OCI-M2 (cell line): ENCODE measurements at regions not wholly inside any gene's neighbourhood (a gene's known extent, or its start where the extent isn't known, plus 50 kb on each side); places are given as distances from the start of the nearest gene placed in this dataset.

Experiments used
- DNase-seq: peaks from one replicate; lab custom pipeline; 2025; ENCODE audit not compliant: unreplicated experiment; lab: John Stamatoyannopoulos, UW

DNA sequence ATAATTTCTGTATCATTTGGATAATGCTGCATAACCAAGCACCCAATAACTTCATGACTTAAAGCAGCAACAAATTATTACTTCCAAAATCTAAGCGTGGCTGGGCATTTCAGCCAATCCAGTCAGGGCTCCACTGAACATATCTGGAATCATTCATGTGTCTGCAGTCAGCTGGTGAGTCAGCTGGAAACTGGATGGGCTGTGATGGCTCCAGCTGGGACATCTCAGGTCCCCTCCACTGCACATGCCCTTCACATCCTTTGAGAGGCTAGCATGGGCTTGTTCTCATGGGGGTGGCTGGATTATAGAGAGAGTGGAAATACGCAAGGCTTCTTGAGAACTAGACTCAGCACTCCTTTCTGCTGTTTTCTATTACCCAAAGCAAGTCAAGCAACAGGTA lies 961.9 kb downstream of the DIAPH3 start:
- no peak for DNase-seq

DNA sequence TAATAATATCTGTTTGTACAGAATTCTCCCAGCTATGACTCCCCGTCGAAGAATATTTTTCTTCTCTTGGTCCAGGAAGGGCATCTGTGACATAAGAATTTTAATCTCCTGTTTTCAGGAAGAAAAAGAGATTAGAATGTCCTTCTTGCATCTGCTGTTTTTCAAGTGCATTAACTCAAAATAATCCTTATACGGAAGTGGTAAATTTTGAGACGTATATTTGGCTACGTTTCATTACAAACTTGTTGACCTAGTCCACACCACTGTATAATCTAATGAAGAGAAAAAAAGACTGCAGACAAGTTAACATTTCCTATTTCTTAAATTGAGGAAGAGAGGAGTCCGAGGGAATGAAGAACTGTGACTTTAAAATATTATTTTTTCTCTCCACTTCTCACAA lies 959.9 kb downstream of the DIAPH3 start:
- no peak for DNase-seq

DNA sequence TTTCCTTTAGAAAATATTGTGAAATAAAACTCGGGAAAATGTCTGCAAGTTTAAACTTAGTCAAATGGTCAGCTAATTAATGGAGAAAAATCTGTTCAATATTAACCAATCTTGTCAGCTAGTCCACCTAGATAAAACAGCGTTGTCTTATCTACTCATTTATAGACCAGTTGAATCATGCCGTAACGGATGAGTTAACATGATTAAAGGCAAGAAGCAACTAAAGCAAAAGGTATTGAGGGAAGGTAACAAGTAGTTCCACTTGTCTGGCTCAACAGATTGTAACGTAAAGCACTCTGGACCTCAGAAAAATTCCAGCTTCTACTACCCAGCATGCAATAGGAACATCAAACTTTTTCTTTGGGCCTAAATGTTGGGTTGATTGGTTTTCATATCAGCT lies 958.2 kb downstream of the DIAPH3 start:
- DNase-seq, result no peak

DNA sequence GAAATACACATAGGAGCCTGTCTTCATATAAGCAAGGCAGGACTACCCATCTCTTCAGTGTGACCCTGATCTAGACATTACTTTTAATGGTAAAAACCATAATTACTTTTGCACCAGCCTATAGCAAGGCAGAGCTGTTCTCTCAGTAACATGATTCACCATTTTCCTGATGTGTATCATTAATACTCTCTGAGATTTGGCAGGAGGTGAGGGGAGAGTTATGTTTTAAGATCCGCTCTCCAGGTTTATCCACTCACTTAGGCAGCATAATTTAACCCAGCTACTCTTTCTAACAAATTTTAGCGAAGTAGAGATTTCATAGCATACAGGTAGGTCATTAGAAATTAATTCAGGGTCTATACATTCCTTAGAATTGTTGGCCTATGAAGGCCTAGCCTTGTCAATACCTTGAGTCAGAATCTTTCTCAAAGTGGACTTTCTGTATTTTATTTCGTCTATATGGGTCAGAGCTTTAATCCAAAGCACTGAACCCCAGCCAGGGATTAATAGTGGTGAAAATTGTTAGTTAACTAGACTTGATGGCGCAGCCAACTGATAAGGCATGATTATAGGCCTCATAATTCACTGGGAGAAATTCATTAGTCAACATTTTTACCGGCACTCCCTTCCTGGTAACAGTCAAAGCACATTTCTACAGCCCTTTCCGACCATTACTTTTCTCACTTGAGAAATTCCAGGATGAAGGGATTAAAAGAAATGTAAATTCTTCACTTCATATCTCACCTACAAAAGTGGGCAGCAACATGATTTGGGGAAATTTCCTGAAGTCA lies 955.1 kb downstream of the DIAPH3 start:
- no peak for DNase-seq

DNA sequence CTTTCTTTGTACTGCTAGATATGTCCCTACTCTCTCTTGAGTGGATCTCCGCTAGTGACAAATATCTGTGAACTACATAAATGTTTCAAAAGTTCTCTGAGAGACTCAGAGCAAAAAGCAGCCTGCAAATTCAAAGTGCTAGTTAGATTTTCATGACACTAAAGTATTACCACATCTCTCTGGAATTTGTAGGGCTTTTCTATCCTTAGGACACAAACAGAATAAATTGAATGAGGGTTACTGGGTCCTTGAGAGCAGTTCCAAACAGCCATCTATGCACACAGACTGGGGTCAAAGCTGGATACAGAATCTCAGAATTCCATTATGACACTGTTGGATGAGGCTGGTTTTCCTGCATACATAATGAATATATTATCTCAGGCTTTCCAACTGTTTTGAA lies 953.2 kb downstream of the DIAPH3 start:
- no peak for DNase-seq

DNA sequence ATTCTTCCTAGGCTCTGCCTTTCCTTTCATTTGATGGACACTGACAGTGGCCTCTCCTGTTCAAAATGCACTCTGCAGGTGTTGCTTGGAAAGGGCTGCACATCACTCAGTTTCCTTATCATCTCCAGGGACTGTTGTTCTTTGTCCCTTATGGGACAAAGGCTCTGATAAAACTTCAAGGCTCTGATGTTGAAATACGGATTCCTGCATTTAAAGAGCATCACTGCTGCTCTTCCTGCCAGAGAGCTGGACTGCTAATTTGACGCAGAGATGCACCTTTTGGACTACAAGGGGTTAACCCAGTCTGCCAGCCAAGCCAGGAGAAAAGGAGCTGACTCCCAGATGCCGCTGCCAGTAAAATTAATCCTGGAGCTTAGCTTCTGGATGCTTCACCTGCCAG lies 952.1 kb downstream of the DIAPH3 start:
- DNase-seq, result no peak

DNA sequence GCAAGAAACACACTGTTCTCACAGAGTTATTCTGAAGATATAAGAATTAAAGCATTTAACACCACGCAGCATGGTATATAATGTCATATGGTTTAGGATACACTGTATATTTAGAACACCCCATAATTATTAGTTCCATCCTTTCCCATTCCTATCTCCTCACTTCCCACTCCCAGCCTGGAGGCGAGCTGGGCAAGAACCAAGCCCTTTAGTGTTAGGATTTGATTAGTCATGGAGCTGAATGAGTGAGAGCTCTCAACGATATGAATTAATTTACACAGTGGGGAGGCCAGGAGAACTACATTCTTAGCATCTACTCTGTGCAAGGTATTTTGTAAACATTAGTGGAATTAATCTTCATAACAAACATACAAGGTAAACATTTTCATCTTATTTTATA lies 934.3 kb downstream of the DIAPH3 start:
- no peak for DNase-seq

DNA sequence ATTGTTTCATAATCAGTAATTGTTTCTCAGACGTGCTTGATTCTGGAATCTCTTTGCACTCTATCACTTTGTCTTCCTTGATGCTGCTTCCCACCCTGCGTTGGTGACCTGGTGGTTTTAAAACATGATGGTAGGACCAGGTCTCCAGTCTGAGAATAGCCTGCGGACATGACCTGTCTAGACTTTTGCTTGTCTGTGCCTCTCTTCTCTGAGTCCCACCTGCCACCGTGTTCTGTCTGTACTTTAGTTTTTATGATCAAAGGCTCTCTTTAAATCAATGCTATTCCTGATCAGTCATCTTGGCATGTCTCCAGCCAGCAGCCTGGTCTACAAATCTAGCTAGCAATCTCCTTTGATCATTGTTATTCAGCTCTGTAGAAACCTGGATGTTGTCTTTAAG lies 933.9 kb downstream of the DIAPH3 start:
- DNase-seq, result no peak

DNA sequence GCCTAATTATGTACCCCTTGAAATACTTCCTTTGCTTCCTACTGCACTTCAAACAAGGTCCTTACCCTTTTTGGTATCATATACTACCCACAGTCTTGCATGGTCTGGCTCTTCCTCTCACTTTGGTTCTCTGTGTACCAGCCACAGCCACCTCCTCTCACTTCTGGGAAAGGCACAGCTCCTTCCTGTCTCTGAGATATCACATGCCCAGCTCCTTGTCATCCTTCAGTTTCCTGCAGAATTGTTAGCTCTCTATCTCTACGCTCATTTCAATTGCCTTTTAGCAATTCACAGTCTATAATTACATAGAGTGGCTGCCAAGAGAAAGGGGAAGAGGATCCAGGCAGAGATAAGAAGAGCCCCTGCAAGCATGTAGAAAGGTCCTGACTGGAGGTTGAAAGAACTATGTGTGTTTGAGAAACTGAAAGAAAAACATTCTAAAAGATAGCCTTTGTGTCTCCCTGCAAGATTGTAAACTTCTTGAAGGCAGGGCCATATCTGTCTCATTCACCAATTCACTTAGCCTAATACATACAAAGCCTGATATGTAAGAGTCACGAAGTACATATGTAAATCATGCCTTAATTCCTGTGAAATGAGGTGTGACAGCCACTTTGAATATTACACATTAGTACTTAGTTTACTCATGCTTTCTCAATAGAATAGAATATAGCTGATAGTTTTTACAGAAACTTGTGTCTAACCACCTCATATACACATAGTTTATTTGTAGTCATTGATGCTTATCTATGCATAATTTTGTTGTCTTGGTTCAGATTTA lies 933.1 kb downstream of the DIAPH3 start:
- DNase-seq, result no peak

DNA sequence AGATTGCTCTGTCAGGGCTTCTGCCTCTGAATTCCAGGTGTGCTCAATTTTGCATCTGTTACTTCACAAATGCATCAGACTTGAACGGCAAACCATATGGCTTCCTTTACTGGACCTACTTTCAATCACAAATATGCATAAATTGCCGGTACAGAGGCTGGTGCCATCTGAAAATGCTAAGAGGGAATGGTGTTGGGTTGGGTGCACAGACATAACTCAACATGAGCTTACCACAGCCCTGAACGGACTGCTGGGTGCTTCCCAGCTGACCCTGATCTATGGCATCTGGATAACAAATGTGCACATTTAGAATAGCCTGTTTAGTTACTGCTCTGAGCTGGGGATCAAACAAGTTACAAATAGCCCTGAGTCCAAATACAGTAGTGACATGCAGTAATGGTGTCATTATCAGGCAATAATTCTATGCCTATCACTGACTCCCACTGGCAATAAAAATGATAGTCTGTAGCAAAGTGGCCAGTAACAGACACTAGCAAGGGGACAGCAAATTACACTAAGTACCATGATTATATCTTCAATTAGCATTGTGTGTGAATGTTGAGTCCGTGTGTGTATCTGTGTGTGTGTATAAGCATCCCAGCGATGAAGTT lies 927.3 kb downstream of the DIAPH3 start:
- no peak for DNase-seq

DNA sequence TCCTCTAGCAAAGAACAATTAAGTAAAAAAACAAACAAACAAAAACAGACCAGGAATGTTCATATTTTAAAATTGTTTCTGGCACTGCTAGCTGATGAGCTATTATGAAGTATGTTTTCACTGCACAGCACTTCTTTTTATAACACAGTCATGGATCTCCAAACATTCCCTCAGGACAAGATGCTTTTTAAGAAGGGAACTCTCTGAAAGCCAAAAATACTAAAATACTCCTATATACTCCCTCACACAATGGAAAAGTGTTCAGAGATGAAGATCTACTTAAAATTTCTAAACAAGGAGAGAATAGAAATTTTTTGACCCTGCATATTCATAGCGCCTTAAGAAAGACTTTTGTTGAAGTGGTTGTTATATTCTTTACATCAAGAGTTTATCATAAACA lies 926.8 kb downstream of the DIAPH3 start:
- no peak for DNase-seq

DNA sequence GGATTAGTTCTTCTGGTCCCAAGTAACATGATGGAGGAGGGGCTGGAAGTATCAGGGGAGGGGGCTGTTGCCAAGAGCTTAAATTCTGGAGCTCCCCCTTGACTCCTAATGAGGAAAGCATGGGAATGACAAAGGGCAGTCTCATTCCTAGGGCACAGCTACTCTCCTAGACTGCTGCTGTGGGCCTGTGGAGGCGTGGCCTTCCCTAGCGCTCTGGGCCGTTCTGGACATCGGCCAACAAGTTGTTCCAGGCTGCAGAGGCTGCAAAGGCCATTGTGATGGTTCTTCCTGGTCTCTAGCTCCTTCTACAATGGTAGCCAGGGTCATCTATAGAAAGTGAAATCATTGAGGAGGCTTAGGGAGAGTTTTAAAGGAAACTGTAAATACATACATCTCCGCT lies 916.6 kb downstream of the DIAPH3 start:
- no peak for DNase-seq

DNA sequence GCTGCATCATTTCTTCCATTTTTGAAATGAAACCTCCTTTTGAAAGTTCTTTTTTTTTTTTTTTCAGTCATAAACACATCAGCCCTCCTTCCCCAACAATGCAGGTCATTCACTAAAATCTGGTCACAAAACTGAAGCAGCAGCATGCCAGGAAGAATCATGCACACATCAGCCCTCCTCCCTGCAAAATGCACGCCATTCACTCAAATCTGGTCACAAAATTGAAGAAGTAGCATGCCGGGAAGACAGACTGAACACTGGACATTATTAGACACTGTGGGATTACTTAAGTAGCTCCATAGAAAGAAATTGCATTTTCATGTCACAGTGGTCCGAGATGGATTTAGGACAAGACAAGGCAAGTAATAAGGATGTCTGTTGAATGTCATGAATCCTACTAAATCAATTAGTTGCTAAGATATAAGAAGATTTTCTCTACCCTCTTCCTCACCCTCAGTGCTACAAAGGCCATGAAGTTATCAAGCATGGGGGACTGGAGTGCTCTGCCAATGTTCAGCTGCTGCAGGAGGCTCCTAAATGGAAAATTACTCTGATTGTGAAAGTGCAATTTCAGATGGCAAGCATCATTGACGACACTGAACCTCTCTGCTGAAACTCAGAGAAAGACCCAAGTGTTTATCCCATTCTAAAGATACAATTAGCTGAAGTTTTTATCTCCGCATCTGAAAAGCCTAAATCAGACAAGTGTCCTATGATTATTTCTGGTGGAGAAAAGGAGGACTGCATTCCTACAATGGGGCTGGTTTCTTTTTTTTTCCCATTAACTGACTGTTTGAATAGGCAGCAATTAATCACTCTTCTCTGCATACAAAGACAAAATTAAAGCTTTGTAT lies 913.2 kb downstream of the DIAPH3 start:
- DNase-seq, result no peak

DNA sequence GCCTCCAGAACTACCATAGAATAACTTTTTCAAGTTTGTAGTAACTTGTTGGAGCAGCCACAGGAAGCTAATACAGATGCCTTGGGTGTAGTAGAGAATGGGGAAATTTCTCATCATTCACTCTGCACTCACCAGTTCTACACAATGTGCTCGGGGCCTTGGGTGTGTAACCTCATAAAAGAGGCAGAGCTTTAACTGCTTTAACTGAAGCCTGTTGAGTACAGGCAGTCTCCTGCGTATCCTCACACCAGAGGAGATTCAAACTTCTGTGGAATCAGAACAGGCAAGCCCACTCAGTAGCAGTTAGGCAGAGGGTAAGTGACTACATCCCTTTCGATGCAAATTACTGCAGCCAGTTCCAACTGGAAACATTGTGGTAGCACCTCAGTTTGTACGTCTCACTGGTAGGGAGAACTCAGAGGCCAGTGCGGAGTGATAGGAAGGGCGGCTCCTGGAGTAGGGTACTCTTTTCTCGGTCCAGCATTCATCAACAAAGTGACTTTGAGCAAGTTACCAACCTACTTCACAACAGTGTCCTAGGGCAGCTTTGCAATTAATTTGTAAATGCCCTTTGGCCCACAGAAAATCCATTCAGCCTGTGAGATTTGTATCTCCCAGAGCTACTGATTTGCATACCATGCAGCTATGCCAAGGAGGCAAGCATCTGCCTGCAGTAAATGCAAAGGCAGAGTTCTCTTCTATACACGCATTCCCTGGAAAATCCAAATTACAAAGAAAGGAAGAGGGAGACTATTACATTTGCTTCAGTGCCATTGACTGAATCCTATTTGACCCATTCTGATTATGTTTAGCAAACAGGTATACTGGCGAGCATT lies 904.3 kb downstream of the DIAPH3 start:
- no peak for DNase-seq

DNA sequence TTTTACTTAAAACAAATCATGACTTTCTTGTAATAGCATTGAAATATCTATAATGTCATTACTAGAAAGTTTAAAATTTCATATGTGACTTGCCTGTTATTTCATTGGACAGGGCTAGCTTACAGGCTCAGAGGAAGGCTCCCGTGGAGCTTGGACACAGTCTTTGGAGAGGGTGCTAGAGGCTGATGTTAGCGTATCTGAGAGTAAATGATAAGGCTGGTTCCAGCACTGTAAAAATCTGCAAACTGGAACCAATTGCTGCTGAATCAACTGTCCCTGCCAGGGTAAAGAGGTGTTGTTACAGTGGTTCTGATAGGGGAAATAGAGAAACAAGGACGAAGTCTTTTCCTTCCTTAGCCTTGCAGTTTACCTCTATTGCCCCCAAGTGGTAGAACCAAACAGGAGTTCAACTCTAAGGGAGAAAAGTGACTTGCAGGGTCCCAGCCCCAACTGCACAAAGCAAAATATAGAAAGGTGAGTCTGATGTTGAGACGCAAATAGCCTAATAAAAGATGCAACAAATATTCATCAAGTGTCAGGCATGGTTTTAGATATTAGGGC lies 901.7 kb downstream of the DIAPH3 start:
- no peak for DNase-seq

DNA sequence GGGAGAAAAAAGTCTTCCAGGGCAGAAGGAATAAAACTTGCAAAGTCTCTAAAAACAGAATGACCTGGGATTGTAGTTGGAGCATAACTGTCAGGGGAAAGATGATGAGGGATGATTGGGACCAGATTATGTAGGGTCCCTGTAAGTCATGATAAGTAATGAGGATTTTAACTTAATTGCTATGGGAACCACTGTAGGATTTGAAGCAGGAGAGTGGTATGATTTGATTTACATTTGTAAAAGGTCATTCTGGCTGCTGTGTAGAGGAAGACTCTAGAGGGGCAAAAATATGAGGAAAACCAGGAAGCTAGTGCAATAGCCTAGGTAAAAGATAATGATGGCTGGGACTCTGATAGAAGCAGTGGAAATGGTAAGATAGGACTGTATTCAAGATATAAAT lies 900.2 kb downstream of the DIAPH3 start:
- DNase-seq, result no peak

DNA sequence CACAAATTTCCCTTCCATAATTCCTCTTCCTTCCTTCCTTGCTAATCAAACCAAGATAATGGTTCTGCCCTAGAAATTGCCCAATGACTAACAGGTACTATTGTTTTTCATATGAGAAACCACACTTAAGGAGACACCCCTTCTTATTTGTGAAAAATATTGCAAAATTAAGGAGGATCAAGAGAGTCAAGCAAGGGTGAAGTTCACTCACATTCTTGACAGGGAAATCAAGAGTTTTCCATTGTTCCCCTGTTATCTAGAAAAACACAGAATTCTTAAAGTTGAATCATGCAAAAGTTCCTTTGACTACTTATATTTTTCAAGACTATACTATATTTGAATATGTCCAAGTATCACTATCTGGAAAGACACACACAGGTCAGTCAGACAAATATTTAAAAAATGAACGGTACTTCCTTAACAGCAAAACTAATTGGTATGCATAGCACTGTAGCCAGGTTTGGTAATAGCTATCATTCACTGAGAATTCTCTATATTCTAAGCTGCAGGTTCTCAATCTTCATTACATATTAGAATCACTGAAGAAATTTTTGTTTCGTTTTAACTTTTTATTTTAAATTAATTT lies 897.2 kb downstream of the DIAPH3 start:
- DNase-seq, result no peak

DNA sequence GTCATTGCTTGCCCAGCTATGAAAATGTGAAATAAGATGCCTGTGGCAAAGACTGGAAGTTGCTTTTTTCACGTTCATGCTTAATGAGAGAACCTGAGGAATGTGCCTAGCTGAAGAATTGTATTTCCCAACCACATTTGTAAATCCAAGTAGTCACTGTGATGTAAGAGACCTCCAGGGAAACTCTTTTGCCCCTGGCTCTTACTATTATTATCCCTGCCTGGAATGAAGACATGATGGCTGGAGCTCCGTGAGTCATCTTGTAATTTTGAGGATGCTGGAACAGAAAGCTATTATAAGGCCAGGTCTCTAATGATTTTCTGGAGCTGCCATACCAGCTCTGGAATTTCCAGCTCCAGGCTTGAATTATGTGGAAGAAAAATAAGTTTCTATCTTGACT lies 894.3 kb downstream of the DIAPH3 start:
- DNase-seq, result no peak

DNA sequence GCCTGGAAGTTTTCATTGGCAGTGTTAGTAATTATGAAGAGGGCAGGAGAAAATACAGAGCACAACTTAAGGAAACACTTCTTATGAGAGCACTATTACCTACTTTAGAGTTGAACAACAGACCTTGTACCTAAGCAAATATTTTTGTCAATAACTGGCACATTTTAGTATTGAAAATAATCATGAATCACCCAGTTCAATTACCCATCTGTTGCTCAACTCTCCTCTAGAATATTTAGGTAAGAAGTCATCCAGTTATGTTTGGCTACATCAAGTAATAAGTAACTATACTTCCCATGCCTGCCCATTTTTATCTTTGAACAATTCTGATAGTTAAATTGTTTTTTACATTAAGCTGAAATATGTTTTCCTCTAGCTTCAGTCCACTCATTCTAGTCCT lies 893.4 kb downstream of the DIAPH3 start:
- DNase-seq, result no peak
